ENCODE measurements at regions not wholly inside any gene's neighbourhood (a gene's known extent, or its start where the extent isn't known, plus 50 kb on each side); places are given as distances from the start of the nearest gene placed in this dataset.

DNA sequence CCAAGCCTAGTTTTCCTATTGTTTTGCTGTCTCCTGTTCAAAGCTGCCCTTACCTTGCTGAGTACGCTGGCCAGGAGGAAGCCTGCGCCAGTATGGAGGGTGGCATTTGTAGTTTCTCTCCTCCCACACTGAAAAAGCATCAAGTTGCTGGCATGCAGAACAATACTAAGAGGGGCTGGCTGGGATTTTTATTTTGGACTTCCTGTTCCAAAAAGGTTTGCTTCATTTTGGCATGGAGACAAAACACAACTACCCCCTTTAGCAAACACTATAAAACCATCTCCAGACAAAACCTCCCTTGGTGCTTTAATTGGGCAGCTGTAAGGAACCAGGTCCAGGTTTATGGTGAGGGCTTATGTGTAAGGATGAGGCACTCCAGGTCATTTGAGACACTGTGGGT, 457.6 kb downstream of the PDCD6IP start:
- no peak for TF ChIP-seq CTCF (IDR thresholded peaks at IDR 0.05; ENCODE audit: low read depth, low read length)
- TF ChIP-seq EZH2phosphoT487 (IDR thresholded peaks at IDR 0.05; ENCODE audit: low read depth): no peak
